ENCODE measurements at regions not wholly inside any gene's neighbourhood (a gene's known extent, or its start where the extent isn't known, plus 50 kb on each side); places are given as distances from the start of the nearest gene placed in this dataset.

DNA sequence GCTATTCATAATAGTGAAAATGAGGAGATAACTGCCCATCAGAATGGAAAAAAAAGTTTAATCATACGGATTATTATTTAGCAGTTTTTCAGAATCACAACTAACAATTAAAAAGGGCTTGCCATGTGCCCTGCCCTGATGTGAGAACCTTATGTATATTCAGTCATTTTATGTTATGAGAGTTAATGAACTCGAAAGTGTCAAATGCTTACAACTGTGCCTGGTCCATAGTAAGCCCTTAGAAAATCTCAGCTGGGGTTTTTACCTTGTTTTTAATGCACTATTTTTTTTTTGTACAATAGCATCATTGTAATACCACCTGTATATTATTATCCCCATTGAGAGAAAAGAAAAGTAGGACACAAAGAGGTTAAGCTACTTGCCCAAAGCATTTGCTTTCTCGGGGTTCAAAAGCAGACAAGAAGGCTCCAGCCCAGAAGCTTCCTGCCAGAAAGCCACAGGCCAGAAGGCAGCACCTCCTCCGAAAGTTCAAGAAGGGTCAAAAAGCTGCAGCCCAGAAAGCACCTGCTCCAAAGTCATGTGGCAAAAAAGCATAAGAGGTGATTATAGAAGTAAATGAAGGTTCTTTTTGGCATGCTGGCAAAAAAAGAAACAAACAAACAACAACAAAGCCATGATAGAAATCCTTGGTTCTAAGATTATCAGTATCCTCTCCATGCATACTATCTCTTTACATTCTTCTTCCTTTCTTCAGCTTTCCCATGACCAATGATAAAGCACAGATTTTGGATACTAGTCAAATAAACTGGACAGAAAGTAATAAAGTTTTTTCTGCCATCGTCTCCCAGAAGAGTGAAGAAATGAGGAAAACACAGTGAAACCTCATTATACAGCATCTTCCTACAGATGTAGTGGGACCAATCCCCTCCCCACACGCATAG, 59.1 kb upstream of the NAP1L1 start:
- TF ChIP-seq, protein P1, sequence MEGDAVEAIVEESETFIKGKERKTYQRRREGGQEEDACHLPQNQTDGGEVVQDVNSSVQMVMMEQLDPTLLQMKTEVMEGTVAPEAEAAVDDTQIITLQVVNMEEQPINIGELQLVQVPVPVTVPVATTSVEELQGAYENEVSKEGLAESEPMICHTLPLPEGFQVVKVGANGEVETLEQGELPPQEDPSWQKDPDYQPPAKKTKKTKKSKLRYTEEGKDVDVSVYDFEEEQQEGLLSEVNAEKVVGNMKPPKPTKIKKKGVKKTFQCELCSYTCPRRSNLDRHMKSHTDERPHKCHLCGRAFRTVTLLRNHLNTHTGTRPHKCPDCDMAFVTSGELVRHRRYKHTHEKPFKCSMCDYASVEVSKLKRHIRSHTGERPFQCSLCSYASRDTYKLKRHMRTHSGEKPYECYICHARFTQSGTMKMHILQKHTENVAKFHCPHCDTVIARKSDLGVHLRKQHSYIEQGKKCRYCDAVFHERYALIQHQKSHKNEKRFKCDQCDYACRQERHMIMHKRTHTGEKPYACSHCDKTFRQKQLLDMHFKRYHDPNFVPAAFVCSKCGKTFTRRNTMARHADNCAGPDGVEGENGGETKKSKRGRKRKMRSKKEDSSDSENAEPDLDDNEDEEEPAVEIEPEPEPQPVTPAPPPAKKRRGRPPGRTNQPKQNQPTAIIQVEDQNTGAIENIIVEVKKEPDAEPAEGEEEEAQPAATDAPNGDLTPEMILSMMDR (IDR thresholded peaks at IDR 0.05; ENCODE audit: low read depth, low read length) = no peak
- DNase-seq (ENCODE audit: low read depth, low spot score) = no peak
- in situ Hi-C loops (cut with HindIII; ENCODE audit: low sequenced_read_pairs) = no loop called here
- no peak overlapping the region for H3K4me3 ChIP-seq (ENCODE audit: low read depth, low read length)

DNA sequence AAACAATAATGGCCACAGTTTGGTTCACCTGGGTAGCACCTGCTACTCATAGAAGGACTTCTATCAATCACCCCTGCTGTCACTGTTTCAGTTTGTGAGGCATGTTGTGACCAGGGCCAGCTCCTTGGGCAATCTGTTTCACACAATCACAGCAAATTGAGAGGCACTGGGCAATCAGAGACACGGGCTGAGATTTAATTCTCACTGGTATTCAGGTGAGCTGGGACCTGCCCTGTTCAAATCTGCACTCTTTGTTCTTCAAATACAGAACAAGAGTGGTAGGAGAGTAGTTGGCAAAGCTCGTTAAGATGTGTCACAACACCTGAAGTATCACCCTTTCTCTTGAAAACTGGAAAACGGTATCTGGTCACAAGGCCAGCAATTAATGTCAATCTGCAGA, 57.8 kb upstream of the NAP1L1 start:
- TF ChIP-seq, protein P1 (IDR thresholded peaks at IDR 0.05; ENCODE audit: low read depth, low read length) = no peak
- no peak for DNase-seq (ENCODE audit: low read depth, low spot score)
- in situ Hi-C loops (cut with HindIII; ENCODE audit: low sequenced_read_pairs) = no loop called here
- H3K4me3 ChIP-seq (ENCODE audit: low read depth, low read length) = no peak overlapping the region

DNA sequence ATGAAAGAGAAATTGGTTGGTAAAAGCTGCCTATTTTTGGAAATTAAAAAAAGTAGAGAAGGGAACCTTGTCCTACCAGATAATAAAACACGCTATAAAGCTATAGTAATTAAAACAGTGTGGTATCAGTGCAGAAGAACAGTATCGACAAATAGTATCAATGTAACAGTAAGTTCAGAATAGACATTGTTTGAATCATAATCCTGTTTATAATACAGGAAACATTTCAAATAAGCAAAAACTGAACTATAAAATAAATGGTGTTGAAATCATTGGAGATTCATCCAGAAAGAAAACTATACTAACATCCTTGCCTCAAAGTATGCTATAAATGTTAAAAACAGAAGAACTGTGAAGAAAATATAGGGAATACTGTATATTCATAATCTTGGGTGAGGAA, 54.2 kb upstream of the NAP1L1 start:
- H3K4me3 ChIP-seq (ENCODE audit: low read depth, low read length) = no peak overlapping the region
- TF ChIP-seq, protein P1 (IDR thresholded peaks at IDR 0.05; ENCODE audit: low read depth, low read length) = no peak
- in situ Hi-C loops (cut with HindIII; ENCODE audit: low sequenced_read_pairs) = no loop called here
- no peak for DNase-seq (ENCODE audit: low read depth, low spot score)

DNA sequence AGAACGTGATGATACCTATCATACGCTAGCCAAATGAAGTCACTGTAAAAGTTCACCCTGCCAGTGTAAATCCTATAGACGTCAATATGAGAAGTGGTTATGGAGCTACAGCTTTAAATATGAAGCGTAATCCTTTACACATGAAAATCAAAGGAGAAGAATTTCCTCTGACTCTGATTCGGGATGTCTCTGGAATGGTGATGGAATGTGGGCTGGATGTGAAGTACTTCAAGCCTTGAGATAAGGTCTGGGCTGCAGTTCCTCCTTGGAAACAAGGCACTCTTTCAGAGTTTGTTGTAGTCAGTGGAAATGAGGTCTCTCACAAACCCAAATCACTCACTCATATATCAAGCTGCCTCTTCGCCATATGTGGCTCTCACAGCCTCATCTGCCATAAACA, 53.1 kb upstream of the NAP1L1 start:
- DNase-seq (ENCODE audit: low read depth, low spot score) = no peak
- in situ Hi-C loops (cut with HindIII; ENCODE audit: low sequenced_read_pairs) = no loop called here

DNA sequence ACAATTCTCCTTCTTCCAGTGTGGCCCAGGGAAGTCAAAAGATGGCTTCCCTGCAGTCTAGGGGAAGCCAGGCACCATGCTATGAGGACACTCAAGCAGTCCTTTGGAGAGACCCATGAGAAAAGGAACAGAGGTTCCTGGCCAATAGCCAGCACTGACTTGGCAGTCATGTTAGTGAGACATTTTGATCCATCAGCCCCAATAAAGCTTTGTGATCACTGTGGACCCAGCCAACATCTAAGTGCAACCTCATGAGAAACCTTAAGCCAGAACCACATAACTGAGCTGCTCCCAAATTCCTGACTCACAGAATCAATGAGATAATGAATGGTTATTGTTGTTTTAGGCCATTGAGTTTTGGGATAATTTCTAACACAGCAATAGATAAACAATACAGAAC, 51.0 kb upstream of the NAP1L1 start:
- no peak for DNase-seq (ENCODE audit: low read depth, low spot score)
- TF ChIP-seq, protein P1 (IDR thresholded peaks at IDR 0.05; ENCODE audit: low read depth, low read length) = no peak
- H3K4me3 ChIP-seq (ENCODE audit: low read depth, low read length) = no peak overlapping the region
- in situ Hi-C loops (cut with HindIII; ENCODE audit: low sequenced_read_pairs) = no loop called here

More for the DNA sequence above, 53.1 kb upstream of the NAP1L1 start:
- H3K4me3 ChIP-seq (ENCODE audit: low read depth, low read length) = no peak overlapping the region
- TF ChIP-seq, protein P1 (IDR thresholded peaks at IDR 0.05; ENCODE audit: low read depth, low read length) = no peak
